HL-60 (cell line): ENCODE measurements at regions not wholly inside any gene's neighbourhood (a gene's known extent, or its start where the extent isn't known, plus 50 kb on each side); places are given as distances from the start of the nearest gene placed in this dataset.

Experiments used
- CTCF ChIP-seq: IDR thresholded peaks from one replicate; pipeline ENCODE4 v1.5.1; 2011; ENCODE audit warnings: low read length, control low read depth, inconsistent platforms; ENCODE audit not compliant: insufficient read depth
- GABPA ChIP-seq: IDR thresholded peaks from 2 replicates; pipeline ENCODE4 v1.6.1; 2012; ENCODE audit warnings: low read depth
- POLR2AphosphoS5 ChIP-seq: IDR thresholded peaks from 2 replicates; pipeline ENCODE4 v1.6.1; 2012; ENCODE audit warnings: low read depth
- REST ChIP-seq: IDR thresholded peaks from 2 replicates; pipeline ENCODE4 v1.6.1; 2012; ENCODE audit warnings: low read depth; ENCODE audit not compliant: insufficient replicate concordance
- SPI1 ChIP-seq: IDR thresholded peaks from 2 replicates; pipeline ENCODE4 v1.6.1; 2012; ENCODE audit warnings: low read depth, mild to moderate bottlenecking, borderline replicate concordance

- TF ChIP-seq CTCF (no peak), POLR2AphosphoS5 (no peak), GABPA (no peak), SPI1 (no peak), REST (no peak)
Measured at GRCh38 chrX:36480441-36480990, 527.6 kb upstream of the FAM47C start.
